CD4-positive, alpha-beta T cell treated with Interleukin-17A for 4 hours (primary cell): ENCODE measurements at regions not wholly inside any gene's neighbourhood (a gene's known extent, or its start where the extent isn't known, plus 50 kb on each side); places are given as distances from the start of the nearest gene placed in this dataset.
"Not testable (repeated sequence)": the region's sequence is repeated elsewhere in the genome, so short reads cannot be mapped to it uniquely, and the experiment has no call there.

Experiments
- DNase-seq: peaks from one replicate; pipeline ENCODE4 v3.0.0-alpha.2; 2020; ENCODE audit warnings: mixed read lengths

GRCh38 chr9:135344915-135345500 lies 134.6 kb upstream of the PPP1R26 start:
- DNase-seq, result no peak

GRCh38 chr9:135345775-135346433 lies 133.7 kb upstream of the PPP1R26 start:
- DNase-seq, result no peak

GRCh38 chr9:135346438-135347050 lies 133.0 kb upstream of the PPP1R26 start:
- no peak for DNase-seq

GRCh38 chr9:135347461-135347860 lies 132.1 kb upstream of the PPP1R26 start:
- DNase-seq, result no peak

- no peak for DNase-seq
Measured at GRCh38 chr9:135348076-135348787, 131.3 kb upstream of the PPP1R26 start.

GRCh38 chr9:135348788-135349150 lies 130.8 kb upstream of the PPP1R26 start:
- DNase-seq, result no peak

GRCh38 chr9:135349212-135350002 lies 130.2 kb upstream of the PPP1R26 start:
- no peak for DNase-seq

GRCh38 chr9:135350003-135350315 lies 129.6 kb upstream of the PPP1R26 start:
- DNase-seq, result no peak

GRCh38 chr9:135353935-135354334 lies 125.6 kb upstream of the PPP1R26 start:
- DNase-seq, result no peak

- DNase-seq, result no peak
Measured at GRCh38 chr9:135355521-135356011, 124.0 kb upstream of the PPP1R26 start.

- DNase-seq, result no peak
Measured at GRCh38 chr9:135356021-135356420, 123.6 kb upstream of the PPP1R26 start.

- DNase-seq, result no peak
Measured at GRCh38 chr9:135356796-135357195, 122.8 kb upstream of the PPP1R26 start.

GRCh38 chr9:135357863-135358551 lies 121.6 kb upstream of the PPP1R26 start:
- DNase-seq, result no peak

- no peak for DNase-seq
Measured at GRCh38 chr9:135358552-135358940, 121.0 kb upstream of the PPP1R26 start.

- no peak for DNase-seq
Measured at GRCh38 chr9:135359764-135360163, 119.8 kb upstream of the PPP1R26 start.

- DNase-seq, result no peak
Measured at GRCh38 chr9:135360617-135361016, 119.0 kb upstream of the PPP1R26 start.

- not testable (repeated sequence) for DNase-seq
Measured at GRCh38 chr9:135361668-135362067, 117.9 kb upstream of the PPP1R26 start.

- no peak for DNase-seq
Measured at GRCh38 chr9:135363596-135363995, 116.0 kb upstream of the PPP1R26 start.

- no peak for DNase-seq
Measured at GRCh38 chr9:135365013-135365768, 114.4 kb upstream of the PPP1R26 start.

- no peak for DNase-seq
Measured at GRCh38 chr9:135366104-135366503, 113.5 kb upstream of the PPP1R26 start.

- DNase-seq, result no peak
Measured at GRCh38 chr9:135369412-135369990, 110.1 kb upstream of the PPP1R26 start.
